Type B pancreatic cell (in vitro differentiated cells): ENCODE measurements at regions not wholly inside any gene's neighbourhood (a gene's known extent, or its start where the extent isn't known, plus 50 kb on each side); places are given as distances from the start of the nearest gene placed in this dataset.

Source experiments
- DNase-seq: peaks from one replicate; pipeline ENCODE4 v3.0.0; 2021; ENCODE audit warnings: mixed read lengths; ENCODE audit not compliant: unreplicated experiment; ENCODE audit errors: extremely low spot score
- H3K27ac Mint-ChIP-seq: 2 replicates; pipeline ENCODE4 v1.8.0; 2021; ENCODE audit warnings: mild to moderate bottlenecking, mixed read lengths
- H3K27me3 Mint-ChIP-seq: 2 replicates; pipeline ENCODE4 v1.8.0; 2021; ENCODE audit warnings: mixed read lengths
- H3K36me3 Mint-ChIP-seq: 2 replicates; pipeline ENCODE4 v1.8.0; 2021; ENCODE audit warnings: mixed read lengths
- H3K4me1 Mint-ChIP-seq: one replicate; pipeline ENCODE4 v1.8.0; 2021; ENCODE audit warnings: mixed read lengths; ENCODE audit not compliant: unreplicated experiment
- H3K4me3 Mint-ChIP-seq: 2 replicates; pipeline ENCODE4 v1.8.0; 2021; ENCODE audit warnings: mild to moderate bottlenecking, mixed read lengths
- H3K9me3 Mint-ChIP-seq: 2 replicates; pipeline ENCODE4 v1.8.0; 2021; ENCODE audit warnings: mixed read lengths
- TF ChIP-seq, protein P1 (sequence below): fragments of 200-600 bp; sonication (generic); conservative IDR thresholded peaks from 2 replicates; pipeline ENCODE4 v1.5.0; 2021; ENCODE audit warnings: antibody characterized with exemption, mild to moderate bottlenecking

DNA sequence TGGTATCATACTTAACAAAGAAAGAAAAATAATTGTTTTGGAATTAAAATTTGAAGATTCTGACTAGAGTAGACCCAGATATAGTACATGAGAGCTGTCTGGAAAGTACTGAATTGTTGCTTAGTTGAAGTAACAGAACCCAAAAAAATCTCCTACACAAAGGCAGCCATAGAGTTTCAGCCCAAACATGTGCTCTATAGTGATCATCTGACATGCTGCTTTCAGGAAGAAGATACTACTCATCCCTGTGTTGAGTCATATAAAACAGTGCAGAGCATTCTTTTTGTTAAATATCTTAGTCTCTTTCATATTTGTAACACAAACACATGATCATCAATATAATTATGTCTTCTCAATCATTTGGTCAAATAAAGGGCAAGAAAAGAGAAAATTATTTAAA, 84.8 kb upstream of the PTPRM start:
- TF ChIP-seq, protein P1, sequence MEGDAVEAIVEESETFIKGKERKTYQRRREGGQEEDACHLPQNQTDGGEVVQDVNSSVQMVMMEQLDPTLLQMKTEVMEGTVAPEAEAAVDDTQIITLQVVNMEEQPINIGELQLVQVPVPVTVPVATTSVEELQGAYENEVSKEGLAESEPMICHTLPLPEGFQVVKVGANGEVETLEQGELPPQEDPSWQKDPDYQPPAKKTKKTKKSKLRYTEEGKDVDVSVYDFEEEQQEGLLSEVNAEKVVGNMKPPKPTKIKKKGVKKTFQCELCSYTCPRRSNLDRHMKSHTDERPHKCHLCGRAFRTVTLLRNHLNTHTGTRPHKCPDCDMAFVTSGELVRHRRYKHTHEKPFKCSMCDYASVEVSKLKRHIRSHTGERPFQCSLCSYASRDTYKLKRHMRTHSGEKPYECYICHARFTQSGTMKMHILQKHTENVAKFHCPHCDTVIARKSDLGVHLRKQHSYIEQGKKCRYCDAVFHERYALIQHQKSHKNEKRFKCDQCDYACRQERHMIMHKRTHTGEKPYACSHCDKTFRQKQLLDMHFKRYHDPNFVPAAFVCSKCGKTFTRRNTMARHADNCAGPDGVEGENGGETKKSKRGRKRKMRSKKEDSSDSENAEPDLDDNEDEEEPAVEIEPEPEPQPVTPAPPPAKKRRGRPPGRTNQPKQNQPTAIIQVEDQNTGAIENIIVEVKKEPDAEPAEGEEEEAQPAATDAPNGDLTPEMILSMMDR: no peak
- no peak overlapping the region for H3K4me3 Mint-ChIP-seq
- no peaks in the 10 kb centered on the region for H3K36me3 Mint-ChIP-seq
- H3K4me1 Mint-ChIP-seq: no peaks in the 10 kb centered on the region
- peaks cover 2% of the 10 kb centered on the region for H3K27me3 Mint-ChIP-seq
- DNase-seq: no peak
- no peak overlapping the region for H3K27ac Mint-ChIP-seq
- no peaks in the 10 kb centered on the region for H3K9me3 Mint-ChIP-seq

DNA sequence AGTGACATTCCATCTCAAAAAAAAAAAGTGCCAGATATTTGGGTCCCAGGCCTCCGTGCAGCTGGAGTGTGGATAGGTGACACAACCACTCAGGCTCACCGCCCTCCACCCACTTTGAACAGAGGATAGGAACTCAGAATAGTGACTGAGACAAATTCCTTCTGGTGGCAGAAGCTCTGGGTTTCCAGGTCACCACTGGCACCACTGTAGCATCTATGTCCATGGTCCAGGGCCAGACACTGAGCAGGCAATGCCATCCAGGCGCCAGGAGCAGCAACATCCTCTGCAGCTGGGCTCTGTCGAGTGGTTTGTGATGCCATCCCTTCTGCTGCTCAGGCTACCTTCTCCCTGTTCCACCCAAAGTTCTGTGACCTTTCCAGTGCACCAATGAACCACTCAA, 81.5 kb upstream of the PTPRM start:
- Mint-ChIP-seq H3K27me3 (peaks cover 7% of the 10 kb centered on the region), H3K4me1 (no peaks in the 10 kb centered on the region), H3K4me3 (no peak overlapping the region), H3K27ac (no peak overlapping the region), H3K36me3 (no peaks in the 10 kb centered on the region), H3K9me3 (peaks cover 8% of the 10 kb centered on the region)
- TF ChIP-seq, protein P1: no peak
- DNase-seq: no peak

DNA sequence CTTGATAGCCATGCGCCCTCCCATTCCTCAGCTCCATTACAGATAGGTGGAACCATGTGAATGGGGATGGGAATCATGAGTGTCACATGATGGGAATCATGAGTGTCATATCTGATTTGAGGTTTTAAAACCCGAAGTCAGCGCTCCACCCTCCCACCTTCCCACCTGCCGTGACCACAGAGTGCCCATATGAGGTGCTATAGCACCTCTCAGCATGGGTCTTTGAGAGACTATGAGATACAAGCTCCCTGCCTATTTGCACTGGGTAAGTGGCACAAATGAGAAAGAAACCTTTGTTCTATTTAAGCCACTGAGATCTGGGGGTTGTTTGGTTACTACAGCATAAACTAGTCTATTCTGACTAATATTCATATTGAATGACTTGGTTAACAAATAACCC, 78.5 kb upstream of the PTPRM start:
- no peak for DNase-seq
- Mint-ChIP-seq H3K36me3 (no peaks in the 10 kb centered on the region), H3K4me1 (no peaks in the 10 kb centered on the region), H3K27me3 (peaks cover 7% of the 10 kb centered on the region), H3K27ac (no peak overlapping the region), H3K4me3 (no peak overlapping the region), H3K9me3 (peaks cover 9% of the 10 kb centered on the region)
- TF ChIP-seq, protein P1: no peak

DNA sequence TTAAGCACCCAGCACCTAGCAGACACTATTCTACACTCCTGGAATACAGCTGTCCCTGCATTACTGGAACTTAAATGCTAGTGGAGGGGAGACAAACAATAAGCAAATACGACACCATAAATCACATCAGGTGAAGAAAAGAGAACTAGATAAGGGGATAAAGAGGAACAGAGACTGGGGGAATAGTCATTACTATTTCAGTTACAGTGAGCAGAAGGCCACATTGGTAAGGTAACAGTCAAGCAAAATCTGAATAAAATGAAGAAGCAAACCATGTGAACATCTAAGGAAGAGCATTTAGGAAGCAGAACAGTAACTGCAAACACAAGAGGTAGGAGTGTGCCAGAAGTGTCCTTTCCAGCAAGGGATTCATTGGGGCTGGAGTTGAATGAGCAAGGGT, 77.0 kb upstream of the PTPRM start:
- Mint-ChIP-seq H3K9me3 (peaks cover 9% of the 10 kb centered on the region), H3K4me1 (no peaks in the 10 kb centered on the region), H3K4me3 (no peak overlapping the region), H3K36me3 (no peaks in the 10 kb centered on the region), H3K27ac (no peak overlapping the region), H3K27me3 (peaks cover 4% of the 10 kb centered on the region)
- DNase-seq: no peak
- TF ChIP-seq, protein P1: no peak

DNA sequence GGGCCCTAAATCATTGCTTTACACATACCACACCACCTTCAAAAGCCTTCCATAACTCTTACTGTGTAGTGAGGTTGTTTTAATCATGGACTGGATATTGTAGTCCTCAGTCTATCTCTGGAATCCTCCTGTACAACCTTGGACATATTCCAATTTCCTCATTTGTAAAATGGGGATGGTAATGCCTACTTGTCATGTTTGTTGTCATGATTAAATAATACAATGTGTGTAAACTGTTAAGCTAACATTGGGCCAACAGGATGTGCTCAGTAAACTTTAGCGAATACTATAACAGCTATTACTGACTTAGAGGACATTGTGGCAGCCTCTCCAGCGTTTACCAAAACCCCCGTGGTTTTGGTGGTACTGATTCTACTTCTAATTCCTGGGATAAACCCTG, 74.7 kb upstream of the PTPRM start:
- Mint-ChIP-seq H3K27ac (no peak overlapping the region), H3K4me3 (no peak overlapping the region), H3K9me3 (peaks cover 9% of the 10 kb centered on the region), H3K27me3 (peaks cover 8% of the 10 kb centered on the region), H3K36me3 (no peaks in the 10 kb centered on the region), H3K4me1 (no peaks in the 10 kb centered on the region)
- TF ChIP-seq, protein P1: no peak
- no peak for DNase-seq

DNA sequence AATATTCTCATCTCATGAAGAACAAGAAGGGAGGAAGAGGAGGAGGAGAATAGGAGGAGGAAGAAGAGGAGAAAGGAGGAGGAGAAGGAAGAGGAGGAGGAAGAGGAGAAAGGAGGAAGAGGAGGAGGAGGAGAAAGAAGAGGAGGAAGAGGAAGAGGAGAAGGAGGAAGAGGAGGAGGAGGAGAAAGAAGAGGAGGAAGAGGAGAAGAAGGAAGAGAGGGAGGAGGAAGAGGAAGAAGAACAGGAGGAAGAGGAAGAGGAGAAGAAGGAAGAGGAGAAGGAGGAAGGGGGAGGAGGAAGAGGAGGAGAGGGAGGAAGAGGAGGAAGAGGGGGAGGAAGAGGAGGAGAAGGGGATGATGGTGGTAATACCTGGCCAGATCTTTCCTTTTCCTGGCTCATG, 70.0 kb upstream of the PTPRM start:
- no peaks in the 10 kb centered on the region for H3K36me3 Mint-ChIP-seq
- H3K27ac Mint-ChIP-seq: no peak overlapping the region
- H3K27me3 Mint-ChIP-seq: peaks cover 3% of the 10 kb centered on the region
- TF ChIP-seq, protein P1: no peak
- H3K9me3 Mint-ChIP-seq: no peaks in the 10 kb centered on the region
- no peak overlapping the region for H3K4me3 Mint-ChIP-seq
- DNase-seq: no peak
- H3K4me1 Mint-ChIP-seq: no peaks in the 10 kb centered on the region
